GM18499 (cell line): ENCODE measurements at regions not wholly inside any gene's neighbourhood (a gene's known extent, or its start where the extent isn't known, plus 50 kb on each side); places are given as distances from the start of the nearest gene placed in this dataset.
"Not testable (repeated sequence)": the region's sequence is repeated elsewhere in the genome, so short reads cannot be mapped to it uniquely, and the experiment has no call there.

Experiments used
- ATAC-seq: cut with Tn5 transposase; IDR thresholded peaks from one replicate; pipeline ENCODE4 v1.9.1; 2021; ENCODE audit warnings: moderate number of reproducible peaks; ENCODE audit not compliant: insufficient read depth, unreplicated experiment

DNA sequence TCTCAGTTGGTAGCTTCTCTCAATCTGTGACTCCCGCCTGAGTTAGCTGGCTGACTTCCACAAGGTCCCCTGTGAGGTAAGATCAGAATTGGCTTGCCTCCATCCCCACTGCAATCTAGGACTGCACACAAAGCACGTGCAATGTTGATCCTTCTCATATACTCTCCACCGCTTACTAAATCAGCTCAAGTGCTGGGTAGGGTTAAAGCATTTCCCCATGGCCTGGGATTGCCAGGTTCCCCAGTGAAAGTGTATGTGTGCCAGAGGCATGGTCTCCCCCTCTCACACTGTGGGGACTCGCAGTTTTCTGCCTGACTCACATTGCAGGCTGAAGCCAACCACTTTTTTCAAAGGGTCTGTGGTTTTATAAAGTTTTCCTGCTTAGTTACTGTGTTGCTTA is 886.9 kb downstream of the FAM133A start:
- no peak for ATAC-seq

DNA sequence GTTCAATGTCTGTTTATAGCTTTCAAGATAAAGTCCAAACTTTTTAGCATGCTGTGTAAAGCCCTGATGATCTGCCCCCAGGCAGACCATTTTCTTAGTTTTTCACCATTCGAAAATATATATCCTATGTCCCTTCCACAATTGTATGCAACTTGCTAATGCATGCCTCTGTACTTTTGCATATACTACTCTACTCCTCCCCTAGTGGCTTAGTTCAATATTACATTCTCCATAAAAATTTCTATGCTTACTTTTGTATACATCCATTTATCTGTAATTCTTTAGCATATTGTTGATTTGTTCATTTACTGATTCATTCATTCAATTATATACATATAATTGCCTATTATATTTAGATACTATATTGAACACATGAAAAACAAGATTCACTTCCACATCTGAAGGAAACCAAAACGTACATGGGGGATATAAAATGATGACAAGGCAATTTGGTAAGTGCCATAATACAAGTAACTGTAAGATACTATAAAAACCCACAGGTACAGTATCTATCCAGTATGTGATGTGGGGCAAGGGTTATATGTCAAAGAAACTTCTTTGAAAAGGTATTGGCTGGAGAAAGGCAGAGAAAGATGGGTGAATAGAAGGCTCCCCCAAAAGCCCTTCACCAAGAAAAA is 902.5 kb downstream of the FAM133A start:
- no peak for ATAC-seq

GRCh38 chrX:94600077-94600476 is 926.1 kb downstream of the FAM133A start:
- no peak for ATAC-seq

- no peak for ATAC-seq
Measured at GRCh38 chrX:94612140-94612539, 938.1 kb downstream of the FAM133A start.

GRCh38 chrX:94633237-94633636 is 959.2 kb downstream of the FAM133A start:
- ATAC-seq, result no peak

- ATAC-seq, result no peak
Measured at GRCh38 chrX:94635003-94635402, 961.0 kb downstream of the FAM133A start.

- no peak for ATAC-seq
Measured at GRCh38 chrX:94645726-94646125, 971.7 kb downstream of the FAM133A start.

DNA sequence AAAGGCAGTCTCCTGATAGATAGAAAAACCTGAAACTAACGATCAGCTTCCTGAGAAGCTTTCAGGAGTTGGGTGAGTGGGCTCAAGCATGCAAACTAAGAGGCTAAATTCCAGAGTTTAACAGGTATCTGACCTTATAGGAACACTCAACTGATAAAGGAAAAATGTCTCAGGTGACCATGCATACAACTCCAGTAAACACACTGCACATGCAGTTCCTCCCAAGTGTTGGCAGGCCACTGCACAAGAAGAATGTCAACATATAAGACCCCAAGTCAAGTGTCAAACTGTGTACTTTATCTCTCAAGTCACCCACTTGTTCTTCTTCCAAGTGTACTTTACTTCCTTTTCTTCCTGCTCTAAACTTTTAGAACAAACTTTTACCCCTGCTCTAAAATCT is 981.2 kb downstream of the FAM133A start:
- no peak for ATAC-seq

GRCh38 chrX:94662689-94663088 is 988.7 kb downstream of the FAM133A start:
- no peak for ATAC-seq

DNA sequence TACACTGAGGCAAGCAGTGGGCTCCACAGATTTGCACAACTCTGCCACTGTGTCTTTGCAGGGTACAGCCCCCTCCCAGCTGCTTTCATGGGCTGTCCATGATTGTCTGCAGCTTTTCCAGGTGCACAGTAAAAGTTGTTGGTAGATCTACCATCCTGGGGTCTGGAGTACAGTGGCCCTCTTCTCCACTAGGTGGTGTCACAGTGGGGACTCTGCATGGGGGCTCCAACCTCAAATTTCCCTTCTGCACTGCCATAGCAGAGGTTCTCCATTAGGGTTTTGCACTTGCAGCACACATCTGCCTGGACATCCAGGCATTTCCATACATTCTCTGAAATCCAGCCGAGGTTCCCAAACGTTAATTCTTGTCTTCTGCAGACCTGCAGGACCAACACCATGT is 1002.3 kb downstream of the FAM133A start:
- no peak for ATAC-seq

DNA sequence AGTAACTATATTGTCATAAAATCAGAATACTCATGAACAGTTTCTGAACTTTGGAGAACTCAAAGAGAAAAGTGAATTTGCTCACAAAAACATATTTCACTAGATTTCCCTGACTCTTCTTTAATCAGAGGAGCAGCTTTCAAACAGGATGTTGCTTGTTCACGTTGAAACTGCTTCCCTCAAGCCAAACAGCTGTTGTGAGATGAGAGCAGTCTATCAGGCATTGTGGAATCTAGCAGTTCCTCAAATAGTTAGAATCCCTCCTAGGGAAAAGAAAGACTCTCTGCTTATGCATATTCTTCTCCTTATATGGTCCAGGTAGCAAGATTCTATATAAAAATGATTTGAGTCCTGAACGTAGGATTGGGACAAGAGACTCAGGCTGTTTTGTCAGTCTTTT is 1012.1 kb downstream of the FAM133A start:
- ATAC-seq, result no peak

GRCh38 chrX:94695910-94696309 is 1021.9 kb downstream of the FAM133A start:
- no peak for ATAC-seq

GRCh38 chrX:94704348-94705256 is 1030.6 kb downstream of the FAM133A start:
- ATAC-seq, result not testable (repeated sequence)

- no peak for ATAC-seq
Measured at GRCh38 chrX:94721386-94721785, 1047.4 kb downstream of the FAM133A start.

- no peak for ATAC-seq
Measured at GRCh38 chrX:94722578-94722977, 1048.6 kb downstream of the FAM133A start.

DNA sequence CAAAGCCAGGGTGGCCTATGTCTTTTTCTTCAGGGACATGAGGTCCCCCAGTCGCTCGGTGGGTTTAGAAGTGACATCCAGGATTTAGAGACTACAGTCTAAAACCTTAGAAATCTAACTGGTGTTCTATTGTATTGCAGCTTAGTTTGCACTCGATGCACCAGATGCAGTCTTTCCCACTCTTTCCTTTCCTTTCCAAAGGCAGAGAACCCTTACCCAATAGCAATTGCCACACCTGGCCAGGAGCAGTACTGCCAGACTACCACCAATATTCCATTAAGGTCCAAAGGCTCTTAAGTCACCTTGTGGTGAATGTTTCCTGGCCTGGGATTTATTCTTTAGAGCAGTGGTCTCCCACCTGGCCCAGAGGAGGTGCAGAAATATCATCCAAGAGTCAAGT is 1068.8 kb downstream of the FAM133A start:
- ATAC-seq, result no peak

GRCh38 chrX:94743478-94743877 is 1069.5 kb downstream of the FAM133A start:
- ATAC-seq, result no peak

GRCh38 chrX:94744786-94745185 is 1070.8 kb downstream of the FAM133A start:
- no peak for ATAC-seq

GRCh38 chrX:94751611-94752010 is 1077.6 kb downstream of the FAM133A start:
- ATAC-seq, result no peak

GRCh38 chrX:94752434-94753169 is 1078.6 kb downstream of the FAM133A start:
- no peak for ATAC-seq

- ATAC-seq, result no peak
Measured at GRCh38 chrX:94758130-94758529, 1084.1 kb downstream of the FAM133A start.
